HG03571 (cell line): ENCODE measurements at regions not wholly inside any gene's neighbourhood (a gene's known extent, or its start where the extent isn't known, plus 50 kb on each side); places are given as distances from the start of the nearest gene placed in this dataset.
"Not testable (repeated sequence)": the region's sequence is repeated elsewhere in the genome, so short reads cannot be mapped to it uniquely, and the experiment has no call there.

Source experiments
- ATAC-seq: cut with Tn5 transposase; IDR thresholded peaks from one replicate; pipeline ENCODE4 v1.9.1; 2021; ENCODE audit not compliant: unreplicated experiment

- ATAC-seq = no peak
Measured at GRCh38 chr13:50378509-50379044, 363.3 kb downstream of the KCNRG start.

DNA sequence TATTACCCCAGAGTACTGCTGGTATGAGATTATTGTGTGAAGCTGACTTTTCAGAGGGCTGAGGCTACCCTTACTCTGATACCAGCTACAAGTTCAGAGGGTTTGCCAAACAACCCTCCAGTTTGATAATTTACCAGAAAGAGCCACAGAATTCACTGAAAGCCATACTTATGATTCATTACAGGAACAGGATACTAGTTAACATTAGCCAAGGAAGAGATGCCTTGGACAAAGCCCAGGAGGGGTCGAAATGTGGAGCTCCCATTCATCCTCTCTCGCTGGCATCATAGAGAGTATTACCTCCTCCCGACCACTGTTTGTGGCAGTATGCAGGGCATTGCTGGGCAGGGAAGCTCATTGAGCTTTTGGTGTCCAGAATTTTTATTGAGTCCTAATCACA lies 364.3 kb downstream of the KCNRG start:
- no peak for ATAC-seq

- no peak for ATAC-seq
Measured at GRCh38 chr13:50380905-50381304, 365.7 kb downstream of the KCNRG start.

DNA sequence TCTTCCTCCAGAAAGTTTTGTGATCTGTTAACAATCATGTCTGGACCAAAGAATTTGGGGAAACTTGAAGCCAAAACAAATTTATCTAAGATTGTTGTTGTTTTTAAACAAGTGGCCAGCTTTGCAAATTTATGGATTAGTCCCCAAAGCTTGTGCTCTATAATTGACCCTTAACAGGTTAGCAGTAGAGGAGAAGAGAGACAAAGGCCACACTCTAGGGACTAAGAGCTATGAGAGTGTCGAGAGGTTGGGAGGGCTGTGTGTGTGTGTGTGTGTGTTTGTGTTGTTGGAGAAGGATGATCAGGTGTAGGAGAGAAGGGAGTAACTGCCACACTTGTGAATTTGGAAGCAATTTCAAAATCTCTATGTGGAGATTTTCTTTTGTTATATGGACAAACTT lies 367.3 kb downstream of the KCNRG start:
- no peak for ATAC-seq

DNA sequence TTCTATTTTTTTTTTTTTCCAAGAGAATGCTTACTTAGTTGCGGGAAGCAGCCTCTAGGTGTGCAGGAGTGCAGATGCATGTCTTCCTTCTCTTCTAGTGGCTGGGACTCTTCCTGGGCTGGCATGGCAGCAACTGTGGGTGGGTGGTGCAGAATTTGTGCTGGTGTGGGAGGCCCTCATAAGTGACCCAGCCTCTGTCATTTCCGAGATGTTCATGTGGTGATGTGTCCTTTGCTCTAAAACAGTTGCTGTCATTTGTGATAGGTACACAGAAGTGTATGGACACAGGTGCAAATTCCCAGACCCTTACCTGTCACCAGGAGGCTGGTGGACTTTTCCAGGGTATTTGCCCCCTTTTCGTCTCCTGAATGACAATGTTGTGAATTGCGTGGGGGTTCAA lies 367.7 kb downstream of the KCNRG start:
- ATAC-seq = no peak

- ATAC-seq = no peak
Measured at GRCh38 chr13:50384724-50385123, 369.5 kb downstream of the KCNRG start.

DNA sequence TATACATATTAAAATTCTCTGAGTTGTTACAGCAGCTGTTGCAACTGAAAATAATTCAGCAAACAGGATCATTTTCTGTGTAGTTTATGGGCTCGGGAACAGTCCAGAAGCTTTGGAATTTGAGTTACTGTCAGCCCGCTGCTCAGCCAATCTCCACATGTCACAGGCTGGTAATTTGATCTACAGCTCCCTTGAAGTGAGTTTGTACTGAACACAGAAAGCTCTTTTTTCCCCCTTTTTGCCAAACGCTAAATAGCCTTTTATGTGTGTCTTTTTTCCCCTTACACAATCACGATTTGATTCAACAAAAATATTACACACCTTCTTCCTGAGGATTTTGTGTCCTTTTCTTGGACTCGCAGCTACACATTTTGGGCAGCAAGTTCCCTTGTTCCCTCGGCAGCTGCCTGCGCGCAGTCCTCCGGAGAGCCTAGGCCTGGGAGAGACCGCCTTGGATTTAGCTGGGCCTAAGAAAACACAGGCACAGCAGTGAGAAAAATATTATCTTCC lies 371.4 kb downstream of the KCNRG start:
- ATAC-seq = no peak

DNA sequence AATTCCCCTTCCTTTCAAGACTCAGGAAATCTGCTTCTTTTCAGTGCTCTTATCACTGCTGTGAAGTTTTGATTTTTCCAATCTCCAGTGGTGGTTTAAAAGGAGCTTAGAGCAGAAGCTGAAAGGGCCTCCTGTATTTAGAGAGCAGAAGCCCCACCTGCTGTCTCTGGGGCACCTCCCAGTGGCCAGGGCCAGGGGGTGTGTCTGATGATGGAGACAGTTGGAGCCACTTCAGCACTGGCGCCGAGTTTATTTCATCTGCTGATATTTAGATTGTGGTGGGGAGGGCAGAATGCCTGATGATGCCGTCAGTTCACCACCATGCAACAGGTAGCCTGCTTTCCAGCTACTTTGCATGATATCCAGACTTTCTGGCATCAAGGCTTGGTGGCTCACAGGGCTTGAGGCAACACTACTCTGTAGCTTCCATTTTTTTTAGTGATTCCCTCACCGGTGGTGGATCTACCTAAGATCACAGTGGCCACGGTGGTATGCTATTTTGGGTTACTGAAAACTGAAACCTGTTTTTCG lies 371.9 kb downstream of the KCNRG start:
- ATAC-seq = no peak

DNA sequence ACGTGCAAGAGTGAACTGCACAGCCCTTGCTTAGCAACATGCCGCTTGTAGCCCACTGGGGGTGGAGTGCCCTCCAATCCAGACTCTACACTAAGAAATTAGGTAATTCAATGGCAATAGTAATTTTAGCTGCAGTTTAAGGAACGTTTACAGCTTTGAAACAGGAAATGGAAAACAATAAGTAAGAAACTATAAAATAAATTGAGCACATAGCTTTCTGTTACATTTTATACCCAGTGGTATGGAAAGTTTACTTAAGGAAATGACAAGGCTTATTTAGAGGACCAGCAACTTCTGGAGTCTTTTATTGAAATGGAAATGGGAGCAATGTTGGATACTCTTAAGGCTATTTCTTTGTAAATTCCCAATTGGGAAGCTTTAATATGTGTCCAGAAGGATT lies 373.2 kb downstream of the KCNRG start:
- no peak for ATAC-seq

DNA sequence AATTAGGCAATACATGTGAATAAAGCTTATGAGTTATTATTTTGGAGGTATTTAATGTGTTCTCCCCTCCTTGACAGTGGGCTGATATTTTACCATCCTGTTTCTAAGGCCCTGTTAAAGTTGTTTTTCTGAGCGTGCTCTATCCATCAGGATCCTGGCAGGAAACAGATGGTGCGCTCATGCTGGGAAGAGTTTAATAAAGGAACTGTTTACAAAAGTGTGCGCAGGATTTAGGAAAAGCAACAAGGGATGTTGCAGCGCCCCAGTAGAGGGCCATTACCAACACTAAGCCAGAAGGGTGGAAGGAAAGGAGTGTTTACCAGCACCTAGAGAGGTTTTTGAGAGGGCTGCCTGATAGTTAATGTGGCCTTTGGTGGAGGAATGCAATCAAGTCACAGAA lies 374.5 kb downstream of the KCNRG start:
- ATAC-seq = no peak

- ATAC-seq = no peak
Measured at GRCh38 chr13:50390503-50391248, 375.4 kb downstream of the KCNRG start.

- no peak for ATAC-seq
Measured at GRCh38 chr13:50392977-50393376, 377.7 kb downstream of the KCNRG start.

DNA sequence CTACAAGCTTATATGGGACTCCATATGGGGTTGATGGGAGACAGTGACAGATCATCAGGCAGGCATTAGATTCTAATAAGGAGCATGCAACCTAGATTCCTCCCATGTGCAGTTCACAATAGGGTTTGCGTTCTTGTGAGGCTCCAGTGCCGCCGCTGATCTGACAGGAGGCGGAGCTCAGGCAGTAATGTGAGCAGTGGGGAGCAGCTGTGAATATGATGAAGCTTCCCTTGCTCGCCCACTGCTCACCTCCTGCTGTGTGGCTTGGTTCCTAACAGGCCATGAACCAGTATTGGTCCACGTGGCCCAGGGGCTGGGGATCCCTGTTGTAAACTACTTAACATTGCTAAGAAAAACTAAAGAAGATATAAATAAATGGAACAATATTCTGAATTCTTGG lies 378.4 kb downstream of the KCNRG start:
- ATAC-seq = no peak

DNA sequence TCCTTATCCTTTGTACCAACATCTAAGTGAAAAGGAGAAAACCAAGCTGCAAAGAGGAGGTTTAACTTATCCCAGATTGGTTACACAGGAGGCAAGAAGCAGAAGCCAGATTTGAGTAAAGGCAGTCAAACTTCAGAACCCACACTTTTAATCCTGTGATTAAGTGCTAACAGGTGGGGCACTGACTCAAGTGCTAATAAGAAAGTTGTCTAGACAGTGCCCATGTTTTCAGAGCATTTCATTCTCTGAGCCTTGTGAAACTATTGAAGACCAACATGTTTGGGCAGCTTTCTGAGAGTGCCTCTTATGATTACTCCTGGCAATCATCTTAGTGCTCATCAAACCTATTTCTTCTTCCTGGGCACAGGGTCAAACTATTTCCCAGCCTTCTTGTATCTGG lies 380.8 kb downstream of the KCNRG start:
- no peak for ATAC-seq

DNA sequence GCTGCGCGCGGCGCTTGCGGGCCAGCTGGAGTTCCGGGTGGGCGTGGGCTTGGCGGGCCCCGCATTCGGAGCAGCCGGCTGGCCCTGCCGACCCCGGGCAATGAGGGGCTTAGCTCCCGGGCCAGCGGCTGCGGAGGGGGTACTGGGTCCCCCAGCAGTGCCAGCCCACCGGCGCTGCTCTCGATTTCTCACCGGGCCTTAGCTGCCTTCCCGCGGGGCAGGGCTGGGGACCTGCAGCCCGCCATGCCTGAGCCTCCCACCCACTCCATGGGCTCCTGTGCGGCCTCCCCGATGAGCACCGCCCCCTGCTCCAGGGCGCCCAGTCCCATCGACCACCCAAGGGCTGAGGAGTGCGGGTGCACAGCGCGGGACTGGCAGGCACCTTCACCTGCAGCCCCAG lies 381.4 kb downstream of the KCNRG start:
- ATAC-seq = not testable (repeated sequence)

GRCh38 chr13:50400035-50400726 lies 384.9 kb downstream of the KCNRG start:
- ATAC-seq = no peak

DNA sequence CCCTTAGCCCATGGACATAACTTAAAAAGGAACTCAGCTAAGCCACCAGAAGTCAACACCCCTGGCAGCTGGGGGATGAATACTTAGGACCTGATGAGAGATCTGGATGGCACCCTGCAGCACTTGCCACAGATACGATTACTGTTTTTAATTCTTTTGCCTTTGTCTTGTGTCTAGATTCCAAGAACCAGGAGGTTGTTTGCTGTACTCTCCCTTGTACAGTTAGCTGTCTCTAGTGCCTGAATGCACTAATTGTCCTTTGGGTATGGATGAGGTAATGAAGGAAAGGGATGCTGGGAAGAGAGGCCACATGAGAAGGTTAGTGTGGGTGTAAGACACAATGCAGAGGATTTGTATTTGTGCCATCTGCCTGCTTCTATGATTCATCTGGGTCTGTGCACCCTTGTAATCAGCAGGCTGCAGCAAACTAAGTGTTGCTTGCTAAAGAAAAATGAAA lies 385.8 kb downstream of the KCNRG start:
- no peak for ATAC-seq

GRCh38 chr13:50401721-50402465 lies 386.6 kb downstream of the KCNRG start:
- no peak for ATAC-seq

DNA sequence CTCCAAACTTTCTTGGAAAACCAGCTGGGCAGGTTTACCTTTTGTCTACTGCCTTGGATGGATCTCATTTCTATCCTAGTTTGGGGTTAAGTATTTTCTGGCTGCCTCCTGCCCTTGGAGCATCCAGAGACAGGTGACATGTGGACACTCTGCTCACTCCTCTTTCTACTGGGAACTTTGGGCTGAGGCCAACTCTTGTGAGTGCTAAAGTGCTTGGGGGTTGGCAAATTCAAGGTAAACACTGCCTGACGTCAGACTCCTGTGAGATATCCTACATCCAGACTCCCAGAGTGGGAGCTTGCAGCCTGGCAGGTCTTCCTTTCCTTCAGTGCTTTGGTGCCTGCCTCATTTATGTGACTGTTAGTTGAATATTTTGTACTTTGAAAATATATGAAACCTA lies 388.1 kb downstream of the KCNRG start:
- ATAC-seq = no peak

GRCh38 chr13:50404116-50404515 lies 388.9 kb downstream of the KCNRG start:
- no peak for ATAC-seq

GRCh38 chr13:50404769-50405168 lies 389.5 kb downstream of the KCNRG start:
- no peak for ATAC-seq
